ENCODE measurements at regions not wholly inside any gene's neighbourhood (a gene's known extent, or its start where the extent isn't known, plus 50 kb on each side); places are given as distances from the start of the nearest gene placed in this dataset.

DNA sequence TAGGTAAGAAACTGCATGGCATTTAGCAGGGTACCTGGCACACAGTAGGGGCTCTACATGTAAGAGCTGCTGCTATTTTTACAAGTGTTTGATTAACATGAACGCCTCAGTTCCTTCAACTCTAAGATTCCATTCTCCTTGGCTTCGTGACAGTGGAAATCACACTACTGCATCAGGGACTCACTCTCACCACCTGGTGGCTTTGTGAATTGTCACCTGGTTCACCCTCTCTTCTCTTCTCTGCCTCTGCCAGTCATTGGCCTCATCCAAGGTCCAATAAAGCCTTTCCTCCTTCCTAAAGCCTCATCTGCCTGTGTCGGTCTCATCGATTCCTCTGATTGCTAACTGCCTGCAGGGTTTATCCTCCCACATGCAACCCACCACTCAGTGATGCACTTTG is 476.4 kb downstream of the VRK1 start:
- Histone ChIP-seq H3K79me2 (ENCODE audit: insufficient read depth) (no peaks in the 10 kb centered on the region), H3K9me2 (ENCODE audit: insufficient read depth) (no peaks in the 10 kb centered on the region), H3K9me3 (ENCODE audit: low read depth) (no peaks in the 10 kb centered on the region), H3K9ac (no peak overlapping the region), H3K4me3 (no peak overlapping the region), H3K27ac (no peak overlapping the region), H3K4me1 (ENCODE audit: insufficient read depth) (no peaks in the 10 kb centered on the region), H3F3A (ENCODE audit: insufficient read depth) (no peaks in the 10 kb centered on the region), H3K4me2 (ENCODE audit: unreplicated experiment) (no peak overlapping the region), H4K20me1 (ENCODE audit: insufficient read depth) (no peaks in the 10 kb centered on the region), H2AFZ (no peak overlapping the region), H3K27me3 (replicated peaks; ENCODE audit: insufficient read depth) (no peaks in the 10 kb centered on the region), H3K36me3 (ENCODE audit: low read depth) (no peaks in the 10 kb centered on the region)
- no peak for DNase-seq
- TF ChIP-seq EZH2phosphoT487 (IDR thresholded peaks at IDR 0.05; ENCODE audit: insufficient read depth, low read depth) = no peak
- no peak for TF ChIP-seq EZH2 (IDR thresholded peaks at IDR 0.05; ENCODE audit: insufficient read depth, poor library complexity, severe bottlenecking)
- 63 to 75% methylated on average over 4 of the region's 4 CpGs for WGBS, 2 experiments (ENCODE audit: low coverage in 1 of 2, low lambda C conversion rate in 2 of 2, missing lambda C conversion rate in 2 of 2)
- in situ Hi-C loops (cut with MboI) = no loop called here

DNA sequence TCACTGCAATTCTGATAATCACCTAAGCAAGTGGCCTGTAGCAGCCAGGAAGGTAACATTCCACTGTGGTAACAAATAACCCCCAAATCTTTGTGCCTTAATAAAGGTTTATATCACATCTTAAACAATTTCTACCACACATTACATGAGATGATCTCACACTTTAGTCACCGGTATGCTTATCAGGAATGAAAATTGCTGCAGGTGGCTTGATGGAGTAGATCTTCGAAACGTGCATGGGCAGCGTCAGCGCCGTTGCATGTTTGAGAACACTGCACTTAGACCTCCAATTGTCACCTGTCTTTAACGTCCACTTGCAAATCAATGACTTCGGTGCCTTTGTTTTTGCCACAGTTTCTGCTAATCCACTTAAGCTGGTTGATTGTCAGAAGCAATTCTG is 477.4 kb downstream of the VRK1 start:
- Histone ChIP-seq H3K27me3 (replicated peaks; ENCODE audit: insufficient read depth) (no peaks in the 10 kb centered on the region), H3K9ac (no peak overlapping the region), H3K9me3 (ENCODE audit: low read depth) (no peaks in the 10 kb centered on the region), H2AFZ (no peak overlapping the region), H3K27ac (no peak overlapping the region), H3K9me2 (ENCODE audit: insufficient read depth) (no peaks in the 10 kb centered on the region), H4K20me1 (ENCODE audit: insufficient read depth) (no peaks in the 10 kb centered on the region), H3K4me2 (ENCODE audit: unreplicated experiment) (no peak overlapping the region), H3K4me1 (ENCODE audit: insufficient read depth) (no peaks in the 10 kb centered on the region), H3K36me3 (ENCODE audit: low read depth) (no peaks in the 10 kb centered on the region), H3K79me2 (ENCODE audit: insufficient read depth) (no peaks in the 10 kb centered on the region), H3K4me3 (no peak overlapping the region), H3F3A (ENCODE audit: insufficient read depth) (no peaks in the 10 kb centered on the region)
- in situ Hi-C loops (cut with MboI) = no loop called here
- 68 to 71% methylated on average over 8 of the region's 8 CpGs for WGBS, 2 experiments (ENCODE audit: low coverage in 1 of 2, low lambda C conversion rate in 2 of 2, missing lambda C conversion rate in 2 of 2)
- no peak for DNase-seq
- TF ChIP-seq EZH2 (IDR thresholded peaks at IDR 0.05; ENCODE audit: insufficient read depth, poor library complexity, severe bottlenecking) (no peak), EZH2phosphoT487 (IDR thresholded peaks at IDR 0.05; ENCODE audit: insufficient read depth, low read depth) (no peak)

DNA sequence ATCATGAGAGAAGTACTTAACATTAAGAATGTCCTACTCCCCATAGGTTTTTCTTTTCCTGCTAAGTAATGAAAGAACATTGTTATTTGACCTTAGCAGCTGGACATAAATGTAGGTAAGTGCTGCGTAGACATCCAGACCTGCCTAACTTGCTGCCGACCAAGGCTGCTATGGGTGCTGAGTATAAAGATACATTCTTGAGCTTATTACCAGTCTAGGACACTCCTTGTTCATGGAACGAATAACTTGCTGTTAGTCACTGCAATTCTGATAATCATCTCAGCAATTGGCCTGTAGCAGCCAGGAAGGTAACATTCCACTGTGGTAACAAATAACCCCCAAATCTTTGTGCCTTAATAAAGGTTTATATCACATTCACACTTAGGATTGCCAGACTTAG is 478.1 kb downstream of the VRK1 start:
- no peaks in the 10 kb centered on the region for H3K4me1 ChIP-seq (ENCODE audit: insufficient read depth)
- no peak for DNase-seq
- 44 to 54% methylated on average over 3 of the region's 3 CpGs for WGBS, 2 experiments (ENCODE audit: low coverage in 1 of 2, low lambda C conversion rate in 2 of 2, missing lambda C conversion rate in 2 of 2)
- no peaks in the 10 kb centered on the region for H3K36me3 ChIP-seq (ENCODE audit: low read depth)
- H3K9me2 ChIP-seq (ENCODE audit: insufficient read depth) = no peaks in the 10 kb centered on the region
- H3K27me3 ChIP-seq (replicated peaks; ENCODE audit: insufficient read depth) = no peaks in the 10 kb centered on the region
- no peak overlapping the region for H3K9ac ChIP-seq
- H4K20me1 ChIP-seq (ENCODE audit: insufficient read depth) = no peaks in the 10 kb centered on the region
- H3K4me2 ChIP-seq (ENCODE audit: unreplicated experiment) = no peak overlapping the region
- H3K9me3 ChIP-seq (ENCODE audit: low read depth) = no peaks in the 10 kb centered on the region
- H2AFZ ChIP-seq = no peak overlapping the region
- H3K4me3 ChIP-seq = no peak overlapping the region
- in situ Hi-C loops (cut with MboI) = no loop called here
- no peaks in the 10 kb centered on the region for H3F3A ChIP-seq (ENCODE audit: insufficient read depth)
- H3K79me2 ChIP-seq (ENCODE audit: insufficient read depth) = no peaks in the 10 kb centered on the region
- H3K27ac ChIP-seq = no peak overlapping the region
- TF ChIP-seq EZH2 (IDR thresholded peaks at IDR 0.05; ENCODE audit: insufficient read depth, poor library complexity, severe bottlenecking) = no peak
- no peak for TF ChIP-seq EZH2phosphoT487 (IDR thresholded peaks at IDR 0.05; ENCODE audit: insufficient read depth, low read depth)

DNA sequence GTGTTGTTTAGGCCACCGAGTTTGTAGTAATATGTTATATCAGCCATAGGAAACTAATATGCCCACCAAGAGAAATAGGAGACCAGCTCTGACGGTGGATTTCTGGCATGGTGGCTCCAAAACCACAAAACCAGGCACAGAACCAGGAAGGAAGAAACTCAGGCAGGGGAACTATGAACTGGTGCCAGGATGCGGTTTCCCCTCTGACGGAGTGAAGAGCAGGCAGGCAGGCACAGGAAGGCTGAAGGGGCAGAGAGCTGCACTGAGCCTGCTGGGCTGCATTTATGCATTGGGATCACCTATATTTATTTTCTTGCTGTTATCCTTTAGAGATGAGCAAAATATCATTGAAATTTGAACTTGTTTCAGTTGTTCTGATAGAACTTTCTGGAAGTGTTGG is 479.4 kb downstream of the VRK1 start:
- no peak for DNase-seq

DNA sequence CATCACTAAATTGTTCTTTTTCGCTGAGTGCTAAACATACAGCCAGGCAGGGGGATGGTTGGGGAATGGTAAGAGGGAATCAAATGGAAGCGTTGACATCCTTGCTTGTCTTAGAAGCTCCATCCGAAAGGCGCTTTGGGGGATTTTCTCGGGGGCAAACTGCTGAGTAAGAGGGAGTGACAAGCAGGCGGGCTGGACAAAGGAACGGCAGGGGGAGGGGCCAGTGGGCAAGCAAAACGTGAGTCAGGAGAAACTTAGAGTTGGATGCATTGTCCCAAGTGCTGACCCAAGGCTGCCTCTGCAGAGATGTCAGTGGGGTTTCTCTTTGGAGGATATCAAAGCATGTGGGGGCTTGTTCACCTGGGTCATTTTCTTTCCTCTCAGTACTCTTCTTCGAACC is 480.5 kb downstream of the VRK1 start:
- Histone ChIP-seq H3K27ac (no peak overlapping the region), H3K9me3 (ENCODE audit: low read depth) (no peaks in the 10 kb centered on the region), H4K20me1 (ENCODE audit: insufficient read depth) (no peaks in the 10 kb centered on the region), H3K4me3 (no peak overlapping the region), H3K9ac (no peak overlapping the region), H3F3A (ENCODE audit: insufficient read depth) (no peaks in the 10 kb centered on the region), H3K36me3 (ENCODE audit: low read depth) (no peaks in the 10 kb centered on the region), H3K4me1 (ENCODE audit: insufficient read depth) (no peaks in the 10 kb centered on the region), H3K27me3 (replicated peaks; ENCODE audit: insufficient read depth) (no peaks in the 10 kb centered on the region), H3K4me2 (ENCODE audit: unreplicated experiment) (no peak overlapping the region), H3K79me2 (ENCODE audit: insufficient read depth) (no peaks in the 10 kb centered on the region), H2AFZ (no peak overlapping the region), H3K9me2 (ENCODE audit: insufficient read depth) (no peaks in the 10 kb centered on the region)
- WGBS, 2 experiments (ENCODE audit: low coverage in 1 of 2, low lambda C conversion rate in 2 of 2, missing lambda C conversion rate in 2 of 2) = 27 to 35% methylated on average over 9 of the region's 9 CpGs
- in situ Hi-C loops (cut with MboI) = no loop called here
- no peak for DNase-seq
- TF ChIP-seq EZH2phosphoT487 (IDR thresholded peaks at IDR 0.05; ENCODE audit: insufficient read depth, low read depth) (no peak), EZH2 (IDR thresholded peaks at IDR 0.05; ENCODE audit: insufficient read depth, poor library complexity, severe bottlenecking) (no peak)

More for the DNA sequence above, 479.4 kb downstream of the VRK1 start:
- no peak for TF ChIP-seq EZH2 (IDR thresholded peaks at IDR 0.05; ENCODE audit: insufficient read depth, poor library complexity, severe bottlenecking)
- no peak for TF ChIP-seq EZH2phosphoT487 (IDR thresholded peaks at IDR 0.05; ENCODE audit: insufficient read depth, low read depth)
- Histone ChIP-seq H3K79me2 (ENCODE audit: insufficient read depth) (no peaks in the 10 kb centered on the region), H2AFZ (no peak overlapping the region), H3F3A (ENCODE audit: insufficient read depth) (no peaks in the 10 kb centered on the region), H3K36me3 (ENCODE audit: low read depth) (no peaks in the 10 kb centered on the region), H3K9ac (no peak overlapping the region), H3K27me3 (replicated peaks; ENCODE audit: insufficient read depth) (no peaks in the 10 kb centered on the region), H4K20me1 (ENCODE audit: insufficient read depth) (no peaks in the 10 kb centered on the region), H3K4me3 (no peak overlapping the region), H3K27ac (no peak overlapping the region), H3K4me2 (ENCODE audit: unreplicated experiment) (no peak overlapping the region), H3K9me3 (ENCODE audit: low read depth) (no peaks in the 10 kb centered on the region), H3K9me2 (ENCODE audit: insufficient read depth) (no peaks in the 10 kb centered on the region), H3K4me1 (ENCODE audit: insufficient read depth) (no peaks in the 10 kb centered on the region)
- WGBS, 2 experiments (ENCODE audit: low coverage in 1 of 2, low lambda C conversion rate in 2 of 2, missing lambda C conversion rate in 2 of 2) = 39 to 49% methylated on average over 4 of the region's 4 CpGs
- in situ Hi-C loops (cut with MboI) = no loop called here

Measured in GM23248 (cell line).